GM12872 (cell line): ENCODE measurements at regions not wholly inside any gene's neighbourhood (a gene's known extent, or its start where the extent isn't known, plus 50 kb on each side); places are given as distances from the start of the nearest gene placed in this dataset.

Experiments
- CTCF ChIP-seq: IDR thresholded peaks from 3 replicates; pipeline ENCODE4 v1.5.1; 2011; ENCODE audit warnings: low read depth, mild to moderate bottlenecking, low read length, moderate library complexity; ENCODE audit not compliant: insufficient read depth

- TF ChIP-seq CTCF = no peak
These were observed 64.7 kb upstream of the WT1 start for GRCh38 chr11:32500001-32500400.

- TF ChIP-seq CTCF = no peak
These were observed 62.6 kb upstream of the WT1 start for GRCh38 chr11:32497951-32498350.

GRCh38 chr11:32494629-32495028 is 59.3 kb upstream of the WT1 start:
- no peak for TF ChIP-seq CTCF

GRCh38 chr11:32489464-32489863 is 54.1 kb upstream of the WT1 start:
- no peak for TF ChIP-seq CTCF

GRCh38 chr11:32487270-32487669 is 51.9 kb upstream of the WT1 start:
- TF ChIP-seq CTCF = peak; percentile 56

GRCh38 chr11:32485733-32486132 is 50.4 kb upstream of the WT1 start:
- no peak for TF ChIP-seq CTCF
